ENCODE measurements at regions not wholly inside any gene's neighbourhood (a gene's known extent, or its start where the extent isn't known, plus 50 kb on each side); places are given as distances from the start of the nearest gene placed in this dataset.
A peak's percentile ranks its signal among the peaks of the same experiment; 100 is the strongest.

- DNase-seq (ENCODE audit: low read depth, low spot score): no peak
These were observed 335.2 kb downstream of the LPIN1 start for GRCh38 chr2:12081481-12082210.

GRCh38 chr2:12083081-12083581, 336.7 kb downstream of the LPIN1 start:
- no peak for DNase-seq (ENCODE audit: low read depth, low spot score)

GRCh38 chr2:12083713-12084419, 337.4 kb downstream of the LPIN1 start:
- DNase-seq (ENCODE audit: low read depth, low spot score): no peak

GRCh38 chr2:12087175-12087574, 340.7 kb downstream of the LPIN1 start:
- no peak for DNase-seq (ENCODE audit: low read depth, low spot score)

GRCh38 chr2:12087671-12088380, 341.4 kb downstream of the LPIN1 start:
- DNase-seq (ENCODE audit: low read depth, low spot score): no peak

- no peak for DNase-seq (ENCODE audit: low read depth, low spot score)
These were observed 342.6 kb downstream of the LPIN1 start for GRCh38 chr2:12089001-12089400.

GRCh38 chr2:12089496-12089895, 343.1 kb downstream of the LPIN1 start:
- DNase-seq (ENCODE audit: low read depth, low spot score): no peak

GRCh38 chr2:12090072-12090471, 343.6 kb downstream of the LPIN1 start:
- no peak for DNase-seq (ENCODE audit: low read depth, low spot score)

- no peak for DNase-seq (ENCODE audit: low read depth, low spot score)
These were observed 344.2 kb downstream of the LPIN1 start for GRCh38 chr2:12090590-12090989.

GRCh38 chr2:12091201-12091806, 344.9 kb downstream of the LPIN1 start:
- DNase-seq (ENCODE audit: low read depth, low spot score): no peak

GRCh38 chr2:12094134-12094533, 347.7 kb downstream of the LPIN1 start:
- no peak for DNase-seq (ENCODE audit: low read depth, low spot score)

- no peak for DNase-seq (ENCODE audit: low read depth, low spot score)
These were observed 349.8 kb downstream of the LPIN1 start for GRCh38 chr2:12096051-12096787.

GRCh38 chr2:12096788-12097449, 350.5 kb downstream of the LPIN1 start:
- no peak for DNase-seq (ENCODE audit: low read depth, low spot score)

- DNase-seq (ENCODE audit: low read depth, low spot score): no peak
These were observed 351.4 kb downstream of the LPIN1 start for GRCh38 chr2:12097859-12098258.

GRCh38 chr2:12099374-12099773, 352.9 kb downstream of the LPIN1 start:
- no peak for DNase-seq (ENCODE audit: low read depth, low spot score)

GRCh38 chr2:12102679-12103078, 356.2 kb downstream of the LPIN1 start:
- DNase-seq (ENCODE audit: low read depth, low spot score): no peak

- no peak for DNase-seq (ENCODE audit: low read depth, low spot score)
These were observed 358.7 kb downstream of the LPIN1 start for GRCh38 chr2:12105180-12105579.

GRCh38 chr2:12106440-12107080, 360.1 kb downstream of the LPIN1 start:
- peak; percentile 92 for DNase-seq (ENCODE audit: low read depth, low spot score)

GRCh38 chr2:12107321-12107720, 360.9 kb downstream of the LPIN1 start:
- DNase-seq (ENCODE audit: low read depth, low spot score): no peak

- DNase-seq (ENCODE audit: low read depth, low spot score): no peak
These were observed 361.5 kb downstream of the LPIN1 start for GRCh38 chr2:12107939-12108338.
